CD8-positive, alpha-beta memory T cell (primary cell): ENCODE measurements at regions not wholly inside any gene's neighbourhood (a gene's known extent, or its start where the extent isn't known, plus 50 kb on each side); places are given as distances from the start of the nearest gene placed in this dataset.

Experiments
- CTCF ChIA-PET: fragments of 350-600 bp; sonication (Branson Sonifier 250); formaldehyde crosslinking; loops from one replicate; lab custom pipeline; 2021; ENCODE audit warnings: antibody characterized with exemption; lab: Charles Lee
- POLR2A ChIA-PET: fragments of 350-600 bp; sonication (Branson Sonifier 250); formaldehyde crosslinking; loops from one replicate; lab custom pipeline; 2021; ENCODE audit warnings: antibody characterized with exemption; lab: Charles Lee
- DNase-seq, 5 donors: peaks; one replicate each; pipeline versions ENCODE4 v3.0.0 to v3.0.0-alpha.2; 2020 to 2022; ENCODE audit warnings: mixed read lengths in 1 of 5
- H3K27ac ChIP-seq: one replicate; pipeline ENCODE4 v1.7.0; 2013; ENCODE audit warnings: low read depth, mild to moderate bottlenecking, low read length, moderate library complexity
- H3K27me3 ChIP-seq: 2 replicates; pipeline ENCODE4 v1.7.0; 2013; ENCODE audit warnings: low read length, mild to moderate bottlenecking; ENCODE audit not compliant: insufficient read depth, poor library complexity, severe bottlenecking
- H3K36me3 ChIP-seq: 2 replicates; pipeline ENCODE4 v1.7.0; 2013; ENCODE audit warnings: mild to moderate bottlenecking, low read length, moderate library complexity; ENCODE audit not compliant: insufficient read depth
- H3K4me1 ChIP-seq: 2 replicates; pipeline ENCODE4 v1.7.0; 2013; ENCODE audit warnings: mild to moderate bottlenecking, low read length, moderate library complexity; ENCODE audit not compliant: insufficient read depth
- H3K4me3 ChIP-seq: 2 replicates; pipeline ENCODE4 v1.7.0; 2013; ENCODE audit warnings: mild to moderate bottlenecking, low read length
- H3K9me3 ChIP-seq: 2 replicates; pipeline ENCODE4 v1.7.0; 2013; ENCODE audit warnings: mild to moderate bottlenecking, low read length
- H3K27ac Mint-ChIP-seq, 8 donors: one replicate each; pipeline ENCODE4 v1.8.0; 2020 to 2021; ENCODE audit warnings: mixed read lengths in 8 of 8, mild to moderate bottlenecking in 6 of 8, inconsistent platforms in 3 of 8, moderate library complexity in 3 of 8
- H3K27me3 Mint-ChIP-seq, 2 donors: one replicate each; pipeline ENCODE4 v1.8.0; 2020 to 2021; ENCODE audit warnings: mixed read lengths in 2 of 2, mild to moderate bottlenecking in 1 of 2, moderate library complexity in 1 of 2
- H3K36me3 Mint-ChIP-seq, 3 donors: one replicate each; pipeline ENCODE4 v1.8.0; 2020 to 2021; ENCODE audit warnings: mixed read lengths in 3 of 3, inconsistent platforms in 1 of 3, mild to moderate bottlenecking in 1 of 3
- H3K4me1 Mint-ChIP-seq, 3 donors: one replicate each; pipeline ENCODE4 v1.8.0; 2020 to 2021; ENCODE audit warnings: mixed read lengths in 3 of 3, inconsistent platforms in 1 of 3, mild to moderate bottlenecking in 1 of 3
- H3K4me3 Mint-ChIP-seq, 7 donors: one replicate each; pipeline ENCODE4 v1.8.0; 2020 to 2021; ENCODE audit warnings: mixed read lengths in 7 of 7, mild to moderate bottlenecking in 6 of 7, moderate library complexity in 4 of 7, inconsistent platforms in 2 of 7
- H3K9me3 Mint-ChIP-seq, 5 donors: one replicate each; pipeline ENCODE4 v1.8.0; 2020 to 2022; ENCODE audit warnings: mixed read lengths in 5 of 5, mild to moderate bottlenecking in 3 of 5, moderate library complexity in 2 of 5, inconsistent platforms in 1 of 5

GRCh38 chr17:62193249-62193648 lies 128.2 kb upstream of the MED13 start:
- Mint-ChIP-seq H3K4me3 (no peak overlapping the region), H3K36me3 (no peaks in the 10 kb centered on the region), H3K27ac (no peak overlapping the region), H3K27me3 (peaks cover 5 to 27% of the 10 kb centered on the region in 2 donors), H3K4me1 (peaks cover 0 to 3% (median 0%) of the 10 kb centered on the region in 3 donors), H3K9me3 (peaks cover 0 to 2% (median 0%) of the 10 kb centered on the region in 5 donors)
- no peaks in the 10 kb centered on the region for H3K4me1 ChIP-seq
- POLR2A ChIA-PET: no interaction called here
- H3K27ac ChIP-seq: no peak overlapping the region
- DNase-seq: no peak
- H3K27me3 ChIP-seq: no peaks in the 10 kb centered on the region
- no peak overlapping the region for H3K4me3 ChIP-seq
- CTCF ChIA-PET: no interaction called here
- no peaks in the 10 kb centered on the region for H3K36me3 ChIP-seq
- H3K9me3 ChIP-seq: no peaks in the 10 kb centered on the region

- POLR2A ChIA-PET: interaction anchor here (0.6 kb wide), 1 partner anchor 13 kb away, joined by 3 read pairs; no protein-coding TSS in a partner anchor
- H3K4me3 Mint-ChIP-seq: no peak overlapping the region
- H3K27ac ChIP-seq: no peak overlapping the region
- CTCF ChIA-PET: no interaction called here
- no peaks in the 10 kb centered on the region for H3K36me3 Mint-ChIP-seq
- H3K9me3 Mint-ChIP-seq: peaks cover 0 to 2% (median 0%) of the 10 kb centered on the region in 5 donors
- no peaks in the 10 kb centered on the region for H3K9me3 ChIP-seq
- H3K4me1 Mint-ChIP-seq: peaks cover 0 to 3% (median 0%) of the 10 kb centered on the region in 3 donors
- H3K27me3 ChIP-seq: no peaks in the 10 kb centered on the region
- DNase-seq: no peak
- H3K4me1 ChIP-seq: no peaks in the 10 kb centered on the region
- H3K36me3 ChIP-seq: no peaks in the 10 kb centered on the region
- H3K27ac Mint-ChIP-seq: no peak overlapping the region
- peaks cover 5 to 33% of the 10 kb centered on the region in 2 donors for H3K27me3 Mint-ChIP-seq
- H3K4me3 ChIP-seq: no peak overlapping the region
Measured at GRCh38 chr17:62191390-62192361, 126.6 kb upstream of the MED13 start.

GRCh38 chr17:62189377-62189776 lies 124.3 kb upstream of the MED13 start:
- peaks cover 0 to 3% (median 0%) of the 10 kb centered on the region in 3 donors for H3K4me1 Mint-ChIP-seq
- no peak overlapping the region for H3K27ac Mint-ChIP-seq
- no peaks in the 10 kb centered on the region for H3K36me3 Mint-ChIP-seq
- H3K27me3 ChIP-seq: no peaks in the 10 kb centered on the region
- no peaks in the 10 kb centered on the region for H3K9me3 ChIP-seq
- no peaks in the 10 kb centered on the region for H3K4me1 ChIP-seq
- no peak for DNase-seq
- no peak overlapping the region for H3K4me3 ChIP-seq
- peaks cover 0 to 3% (median 0%) of the 10 kb centered on the region in 5 donors for H3K9me3 Mint-ChIP-seq
- no peaks in the 10 kb centered on the region for H3K36me3 ChIP-seq
- ChIA-PET POLR2A (no interaction called here), CTCF (no interaction called here)
- no peak overlapping the region for H3K27ac ChIP-seq
- H3K4me3 Mint-ChIP-seq: no peak overlapping the region
- peaks cover 6 to 33% of the 10 kb centered on the region in 2 donors for H3K27me3 Mint-ChIP-seq

- Histone ChIP-seq H3K4me1 (no peaks in the 10 kb centered on the region), H3K27me3 (no peaks in the 10 kb centered on the region), H3K36me3 (no peaks in the 10 kb centered on the region), H3K9me3 (no peaks in the 10 kb centered on the region), H3K27ac (no peak overlapping the region), H3K4me3 (no peak overlapping the region)
- Mint-ChIP-seq H3K27ac (no peak overlapping the region), H3K4me1 (peaks cover 0 to 3% (median 0%) of the 10 kb centered on the region in 3 donors), H3K9me3 (peaks cover 0 to 3% (median 0%) of the 10 kb centered on the region in 5 donors), H3K4me3 (no peak overlapping the region), H3K36me3 (no peaks in the 10 kb centered on the region), H3K27me3 (peaks cover 6 to 29% of the 10 kb centered on the region in 2 donors)
- ChIA-PET CTCF (no interaction called here), POLR2A (no interaction called here)
- DNase-seq: no peak
Measured at GRCh38 chr17:62188713-62189112, 123.6 kb upstream of the MED13 start.

- peaks cover 0 to 3% (median 0%) of the 10 kb centered on the region in 5 donors for H3K9me3 Mint-ChIP-seq
- peaks cover 0 to 3% (median 0%) of the 10 kb centered on the region in 3 donors for H3K4me1 Mint-ChIP-seq
- no peak overlapping the region for H3K27ac ChIP-seq
- no peak for DNase-seq
- no peak overlapping the region for H3K4me3 ChIP-seq
- H3K27me3 Mint-ChIP-seq: peaks cover 9 to 23% of the 10 kb centered on the region in 2 donors
- no peaks in the 10 kb centered on the region for H3K4me1 ChIP-seq
- no peak overlapping the region for H3K27ac Mint-ChIP-seq
- no peaks in the 10 kb centered on the region for H3K27me3 ChIP-seq
- ChIA-PET POLR2A (no interaction called here), CTCF (no interaction called here)
- H3K9me3 ChIP-seq: no peaks in the 10 kb centered on the region
- no peaks in the 10 kb centered on the region for H3K36me3 Mint-ChIP-seq
- no peaks in the 10 kb centered on the region for H3K36me3 ChIP-seq
- H3K4me3 Mint-ChIP-seq: no peak overlapping the region
Measured at GRCh38 chr17:62187681-62188080, 122.6 kb upstream of the MED13 start.

GRCh38 chr17:62186841-62187240 lies 121.8 kb upstream of the MED13 start:
- H3K9me3 ChIP-seq: no peaks in the 10 kb centered on the region
- no peaks in the 10 kb centered on the region for H3K36me3 ChIP-seq
- no peak overlapping the region for H3K4me3 ChIP-seq
- POLR2A ChIA-PET: no interaction called here
- Mint-ChIP-seq H3K4me3 (no peak overlapping the region), H3K27me3 (peaks cover 9 to 23% of the 10 kb centered on the region in 2 donors), H3K9me3 (peaks cover 0 to 5% (median 0%) of the 10 kb centered on the region in 5 donors), H3K4me1 (no peaks in the 10 kb centered on the region), H3K36me3 (no peaks in the 10 kb centered on the region), H3K27ac (peak overlapping the region in 1 of 8 donors; percentile 7)
- H3K27me3 ChIP-seq: no peaks in the 10 kb centered on the region
- no peaks in the 10 kb centered on the region for H3K4me1 ChIP-seq
- DNase-seq: no peak
- CTCF ChIA-PET: no interaction called here
- no peak overlapping the region for H3K27ac ChIP-seq

- H3K9me3 Mint-ChIP-seq: peaks cover 0 to 15% (median 8%) of the 10 kb centered on the region in 5 donors
- DNase-seq: no peak
- Histone ChIP-seq H3K36me3 (no peaks in the 10 kb centered on the region), H3K9me3 (peaks cover 9% of the 10 kb centered on the region), H3K4me1 (no peaks in the 10 kb centered on the region), H3K4me3 (no peak overlapping the region), H3K27me3 (no peaks in the 10 kb centered on the region), H3K27ac (no peak overlapping the region)
- no peaks in the 10 kb centered on the region for H3K36me3 Mint-ChIP-seq
- no peak overlapping the region for H3K27ac Mint-ChIP-seq
- H3K27me3 Mint-ChIP-seq: peaks cover 2 to 3% of the 10 kb centered on the region in 2 donors
- ChIA-PET POLR2A (no interaction called here), CTCF (no interaction called here)
- no peaks in the 10 kb centered on the region for H3K4me1 Mint-ChIP-seq
- H3K4me3 Mint-ChIP-seq: no peak overlapping the region
Measured at GRCh38 chr17:62180772-62181171, 115.7 kb upstream of the MED13 start.

GRCh38 chr17:62179525-62180161 lies 114.6 kb upstream of the MED13 start:
- Histone ChIP-seq H3K4me1 (no peaks in the 10 kb centered on the region), H3K4me3 (no peak overlapping the region), H3K27ac (no peak overlapping the region), H3K9me3 (peaks cover 9% of the 10 kb centered on the region), H3K36me3 (no peaks in the 10 kb centered on the region), H3K27me3 (no peaks in the 10 kb centered on the region)
- Mint-ChIP-seq H3K4me3 (no peak overlapping the region), H3K9me3 (peaks cover 0 to 15% (median 8%) of the 10 kb centered on the region in 5 donors), H3K27ac (no peak overlapping the region), H3K27me3 (peaks cover under 1 to 5% of the 10 kb centered on the region in 2 donors), H3K36me3 (no peaks in the 10 kb centered on the region), H3K4me1 (no peaks in the 10 kb centered on the region)
- no peak for DNase-seq
- ChIA-PET CTCF (no interaction called here), POLR2A (no interaction called here)
